GM23248 (cell line): ENCODE measurements at regions not wholly inside any gene's neighbourhood (a gene's known extent, or its start where the extent isn't known, plus 50 kb on each side); places are given as distances from the start of the nearest gene placed in this dataset.

Source experiments
- EZH2 ChIP-seq: fragments of 200-600 bp; sonication (generic); IDR thresholded peaks from 2 replicates; pipeline ENCODE4 v1.6.1; 2018; ENCODE audit warnings: antibody characterized with exemption, mild to moderate bottlenecking; ENCODE audit not compliant: insufficient read depth, poor library complexity, severe bottlenecking
- EZH2phosphoT487 ChIP-seq: fragments of 200-600 bp; sonication (generic); IDR thresholded peaks from 2 replicates; pipeline ENCODE4 v1.6.1; 2018; ENCODE audit warnings: antibody characterized with exemption, moderate library complexity, mild to moderate bottlenecking, low read depth; ENCODE audit not compliant: insufficient read depth

DNA sequence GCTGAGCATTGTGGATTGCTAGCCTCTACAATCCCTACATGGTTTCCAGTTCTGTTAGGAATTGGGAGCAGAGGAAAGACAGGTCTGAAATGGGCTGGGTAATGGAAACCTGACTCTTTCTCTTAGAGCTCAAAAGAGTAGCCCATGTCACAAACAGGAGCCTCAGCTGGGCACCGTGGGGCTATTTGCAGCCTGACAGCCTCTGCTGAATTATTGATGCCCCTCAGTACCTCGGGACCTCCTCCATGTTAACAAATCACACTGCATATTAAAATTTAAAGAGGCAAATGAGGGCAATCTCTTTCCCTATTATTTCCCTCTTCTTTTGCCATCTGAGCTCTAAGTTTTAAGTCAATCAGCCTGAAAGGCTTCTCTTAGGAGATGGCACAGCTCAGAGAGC lies 157.1 kb downstream of the TSEN15 start:
- TF ChIP-seq EZH2phosphoT487 (no peak), EZH2 (no peak)
